Osteoblast (primary cell): ENCODE measurements at regions not wholly inside any gene's neighbourhood (a gene's known extent, or its start where the extent isn't known, plus 50 kb on each side); places are given as distances from the start of the nearest gene placed in this dataset.

Source experiments
- DNase-seq: peaks from one replicate; pipeline ENCODE4 v3.0.0; 2011; ENCODE audit warnings: low spot score, mixed read lengths; ENCODE audit not compliant: insufficient read length; ENCODE audit errors: missing footprints
- H2AFZ ChIP-seq: 2 replicates; pipeline ENCODE4 v1.6.0; 2011; ENCODE audit warnings: mild to moderate bottlenecking, low read length
- H3K27ac ChIP-seq: 2 replicates; pipeline ENCODE4 v1.5.1; 2011; ENCODE audit warnings: mild to moderate bottlenecking, low read depth, low read length, moderate library complexity
- H3K27me3 ChIP-seq: 2 replicates; pipeline ENCODE4 v1.6.0; 2012; ENCODE audit warnings: mild to moderate bottlenecking, control low read depth, inconsistent platforms, low read length, moderate library complexity; ENCODE audit not compliant: insufficient read depth
- H3K36me3 ChIP-seq: 2 replicates; pipeline ENCODE4 v1.5.1; 2011; ENCODE audit warnings: mild to moderate bottlenecking, low read length, control low read depth, moderate library complexity; ENCODE audit not compliant: insufficient read depth
- H3K4me1 ChIP-seq: 2 replicates; pipeline ENCODE4 v1.5.1; 2011; ENCODE audit warnings: mild to moderate bottlenecking, low read length, control low read depth, moderate library complexity; ENCODE audit not compliant: insufficient read depth
- H3K4me2 ChIP-seq: 2 replicates; pipeline ENCODE4 v1.6.0; 2011; ENCODE audit warnings: mild to moderate bottlenecking, low read length; ENCODE audit not compliant: insufficient read depth
- H3K4me3 ChIP-seq: fragments of 200-600 bp; sonication (generic); 3 replicates; pipeline ENCODE4 v1.5.1; 2012; ENCODE audit warnings: mild to moderate bottlenecking, low read length, inconsistent platforms; ENCODE audit not compliant: insufficient read depth
- H3K79me2 ChIP-seq: 2 replicates; pipeline ENCODE4 v1.6.0; 2012; ENCODE audit warnings: mild to moderate bottlenecking, low read length, control low read depth, inconsistent platforms; ENCODE audit not compliant: insufficient read depth
- H3K9me3 ChIP-seq: 2 replicates; pipeline ENCODE4 v1.5.1; 2011; ENCODE audit warnings: low read depth, low read length, control low read depth
- H4K20me1 ChIP-seq: 2 replicates; pipeline ENCODE4 v1.6.0; 2012; ENCODE audit warnings: mild to moderate bottlenecking, low read length, control low read depth; ENCODE audit not compliant: insufficient read depth
- CTCF ChIP-seq: IDR thresholded peaks from 2 replicates; pipeline ENCODE4 v1.5.1; 2011; ENCODE audit warnings: mild to moderate bottlenecking, low read depth, low read length, moderate library complexity; ENCODE audit errors: extremely low read depth

- peak; percentile 100 for DNase-seq
- H3K4me1 ChIP-seq, result peaks cover 35% of the 10 kb centered on the region
- H3K4me3 ChIP-seq, result peak overlapping the region; percentile 90
- H3K4me2 ChIP-seq, result peak overlapping the region; percentile 100
- no peak for TF ChIP-seq CTCF
- no peak overlapping the region for H2AFZ ChIP-seq
- H3K27me3 ChIP-seq, result no peaks in the 10 kb centered on the region
- H3K9me3 ChIP-seq, result no peaks in the 10 kb centered on the region
- peaks cover 38% of the 10 kb centered on the region for H3K79me2 ChIP-seq
- peaks cover 23% of the 10 kb centered on the region for H4K20me1 ChIP-seq
- peak overlapping the region; percentile 83 for H3K27ac ChIP-seq
- H3K36me3 ChIP-seq, result no peaks in the 10 kb centered on the region
These were observed 58.8 kb upstream of the GSE1 start for GRCh38 chr16:85554114-85554888.

- Histone ChIP-seq H3K9me3 (no peaks in the 10 kb centered on the region), H3K4me3 (peak overlapping the region; percentile 90), H3K4me2 (peak overlapping the region; percentile 96), H3K27ac (peak overlapping the region; percentile 82), H3K36me3 (no peaks in the 10 kb centered on the region), H2AFZ (no peak overlapping the region), H3K4me1 (peaks cover 35% of the 10 kb centered on the region), H4K20me1 (peaks cover 29% of the 10 kb centered on the region), H3K79me2 (peaks cover 45% of the 10 kb centered on the region), H3K27me3 (no peaks in the 10 kb centered on the region)
- no peak for TF ChIP-seq CTCF
- DNase-seq, result peak; percentile 99
These were observed 58.0 kb upstream of the GSE1 start for GRCh38 chr16:85554889-85555718.

GRCh38 chr16:85555719-85556455, 57.2 kb upstream of the GSE1 start:
- Histone ChIP-seq H3K27me3 (no peaks in the 10 kb centered on the region), H3K79me2 (peaks cover 53% of the 10 kb centered on the region), H3K4me3 (peak overlapping the region; percentile 90), H3K4me2 (peak overlapping the region; percentile 96), H4K20me1 (peaks cover 34% of the 10 kb centered on the region), H3K27ac (peak overlapping the region; percentile 82), H3K36me3 (no peaks in the 10 kb centered on the region), H3K4me1 (peaks cover 33% of the 10 kb centered on the region), H3K9me3 (no peaks in the 10 kb centered on the region), H2AFZ (peak overlapping the region; percentile 35)
- peak; percentile 95 for DNase-seq
- TF ChIP-seq CTCF, result no peak
